ENCODE measurements at regions not wholly inside any gene's neighbourhood (a gene's known extent, or its start where the extent isn't known, plus 50 kb on each side); places are given as distances from the start of the nearest gene placed in this dataset.

- TF ChIP-seq POLR2A (IDR thresholded peaks at IDR 0.05) = no peak
- TF ChIP-seq, protein P1, sequence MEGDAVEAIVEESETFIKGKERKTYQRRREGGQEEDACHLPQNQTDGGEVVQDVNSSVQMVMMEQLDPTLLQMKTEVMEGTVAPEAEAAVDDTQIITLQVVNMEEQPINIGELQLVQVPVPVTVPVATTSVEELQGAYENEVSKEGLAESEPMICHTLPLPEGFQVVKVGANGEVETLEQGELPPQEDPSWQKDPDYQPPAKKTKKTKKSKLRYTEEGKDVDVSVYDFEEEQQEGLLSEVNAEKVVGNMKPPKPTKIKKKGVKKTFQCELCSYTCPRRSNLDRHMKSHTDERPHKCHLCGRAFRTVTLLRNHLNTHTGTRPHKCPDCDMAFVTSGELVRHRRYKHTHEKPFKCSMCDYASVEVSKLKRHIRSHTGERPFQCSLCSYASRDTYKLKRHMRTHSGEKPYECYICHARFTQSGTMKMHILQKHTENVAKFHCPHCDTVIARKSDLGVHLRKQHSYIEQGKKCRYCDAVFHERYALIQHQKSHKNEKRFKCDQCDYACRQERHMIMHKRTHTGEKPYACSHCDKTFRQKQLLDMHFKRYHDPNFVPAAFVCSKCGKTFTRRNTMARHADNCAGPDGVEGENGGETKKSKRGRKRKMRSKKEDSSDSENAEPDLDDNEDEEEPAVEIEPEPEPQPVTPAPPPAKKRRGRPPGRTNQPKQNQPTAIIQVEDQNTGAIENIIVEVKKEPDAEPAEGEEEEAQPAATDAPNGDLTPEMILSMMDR (IDR thresholded peaks at IDR 0.05) = no peak
Observed at GRCh38 chr2:4110273-4110672, 406.9 kb downstream of the DCDC2C start.

Data from thyroid gland (tissue), 4 donors.